K562 (cell line): ENCODE measurements at regions not wholly inside any gene's neighbourhood (a gene's known extent, or its start where the extent isn't known, plus 50 kb on each side); places are given as distances from the start of the nearest gene placed in this dataset.

ENCODE experiments used
- ATAC-seq: fragments of 200-7000 bp; cut with Tn5 transposase; 3 replicates; pipeline ENCODE4 v1.9.1; 2020; ENCODE audit warnings: moderate library complexity
- BruUV-seq: library from RNA; stranded (reverse); fragments of 400-500 nt; replicated peaks from 2 replicates; lab custom pipeline; 2021; lab: Mats Ljungman, UMichigan
- CTCF ChIA-PET: fragments of 300-600 bp; formaldehyde crosslinking; extraction: SDS; loops from one replicate; lab custom pipeline; 2021; ENCODE audit warnings: low intra/inter-chr PET ratio; lab: Yijun Ruan, JAX
- POLR2A ChIA-PET: fragments of 300-600, 350-650 bp; sonication (Branson Sonifier 250); formaldehyde crosslinking; extraction: SDS; loops from one replicate; lab custom pipeline; 2021; ENCODE audit warnings: antibody characterized with exemption, inconsistent platforms; lab: Yijun Ruan, JAX
- DNase-seq, 4 experiments: peaks; one replicate each; pipeline versions ENCODE4 v3.0.0 to v3.0.0-alpha.2; 2011 to 2018; ENCODE audit warnings: low spot score in 3 of 4, mixed read lengths in 3 of 4; ENCODE audit errors: extremely low read depth in 1 of 4
- FAIRE-seq: peaks from 2 replicates; lab custom pipeline; 2011; peaks lifted over from hg19 to GRCh38; lab: Jason Lieb, UNC
- H2AFZ ChIP-seq: 2 replicates; pipeline ENCODE4 v1.6.0; 2011; ENCODE audit warnings: low read depth, low read length, control low read depth, inconsistent platforms
- H3K27ac ChIP-seq: fragments of 200-600 bp; 3 replicates; pipeline ENCODE4 v1.8.0; 2011; ENCODE audit warnings: low read depth, mild to moderate bottlenecking, control low read depth, inconsistent platforms, low read length, moderate library complexity, mixed read lengths; ENCODE audit errors: extremely low read depth
- H3K27me3 ChIP-seq, 2 experiments: fragments of 300-600 bp in 1 of 2; 2 replicates in 1 of 2; 3 replicates in 1 of 2; pipeline versions ENCODE4 v1.6.0 to v1.8.0; 2011; ENCODE audit warnings: inconsistent platforms in 2 of 2, low read length in 2 of 2, mild to moderate bottlenecking in 1 of 2, mixed read lengths in 1 of 2, moderate library complexity in 1 of 2; ENCODE audit not compliant: control insufficient read depth in 2 of 2, insufficient read depth in 2 of 2
- H3K36me3 ChIP-seq: fragments of 300-600 bp; 3 replicates; pipeline ENCODE4 v1.8.0; 2011; ENCODE audit warnings: mild to moderate bottlenecking, low read length, inconsistent platforms; ENCODE audit not compliant: control insufficient read depth, insufficient read depth
- H3K4me1 ChIP-seq, 2 experiments: fragments of 200-600 bp in 1 of 2; replicated peaks in 1 of 2; 2 replicates in 1 of 2; 3 replicates in 1 of 2; pipeline versions ENCODE4 v1.5.1 to v1.8.0; 2011; ENCODE audit warnings: inconsistent platforms in 2 of 2, low read length in 2 of 2, mild to moderate bottlenecking in 1 of 2, mixed read lengths in 1 of 2, moderate library complexity in 1 of 2; ENCODE audit not compliant: control insufficient read depth in 2 of 2, insufficient read depth in 2 of 2
- H3K4me2 ChIP-seq: 2 replicates; pipeline ENCODE4 v1.6.1; 2011; ENCODE audit warnings: low read length, control low read depth, inconsistent platforms, mixed read lengths; ENCODE audit not compliant: insufficient read depth
- H3K4me3 ChIP-seq: fragments of 200-600 bp; sonication (generic), shearing (Covaris generic); 2 replicates; pipeline ENCODE4 v1.5.1; 2016; ENCODE audit warnings: control low read depth, inconsistent platforms
- H3K79me2 ChIP-seq: fragments of 200-600 bp; 3 replicates; pipeline ENCODE4 v1.8.0; 2011; ENCODE audit warnings: low read length, inconsistent platforms; ENCODE audit not compliant: control insufficient read depth, insufficient read depth
- H3K9ac ChIP-seq, 2 experiments: 2 replicates each; pipeline versions ENCODE4 v1.6.0 to v1.6.1; 2011; ENCODE audit warnings: low read depth in 2 of 2, low read length in 2 of 2, control low read depth in 1 of 2, inconsistent platforms in 1 of 2, mild to moderate bottlenecking in 1 of 2, mixed read lengths in 1 of 2; ENCODE audit not compliant: insufficient read depth in 1 of 2
- H3K9me1 ChIP-seq: one replicate; pipeline ENCODE4 v1.6.0; 2011; ENCODE audit warnings: inconsistent platforms, mild to moderate bottlenecking, low read length, moderate library complexity; ENCODE audit not compliant: control insufficient read depth, insufficient read depth
- H3K9me3 ChIP-seq: replicated peaks from 2 replicates; pipeline ENCODE4 v1.5.1; 2011; ENCODE audit warnings: low read depth, low read length, inconsistent platforms; ENCODE audit not compliant: control insufficient read depth, insufficient read depth
- H4K20me1 ChIP-seq: replicated peaks from 2 replicates; pipeline ENCODE4 v1.6.1; 2011; ENCODE audit warnings: low read length, inconsistent platforms, mixed read lengths; ENCODE audit not compliant: control insufficient read depth, insufficient read depth
- COPS2 ChIP-seq: fragments of 450-650 bp; conservative IDR thresholded peaks from 2 replicates; pipeline ENCODE4 v1.6.1; 2016; ENCODE audit warnings: mild to moderate bottlenecking, moderate library complexity
- ERF ChIP-seq: fragments of 450-650 bp; formaldehyde crosslinking; IDR thresholded peaks from 2 replicates; pipeline ENCODE4 v1.4.0; 2020; ENCODE audit warnings: mild to moderate bottlenecking, mixed read lengths
- ETS1 ChIP-seq: conservative IDR thresholded peaks from 2 replicates; pipeline ENCODE4 v1.6.1; 2011; ENCODE audit warnings: low read depth, mild to moderate bottlenecking, low read length; ENCODE audit not compliant: control insufficient read depth
- JUND ChIP-seq, 2 experiments: IDR thresholded peaks; 2 replicates in 1 of 2; 3 replicates in 1 of 2; pipeline ENCODE4 v1.6.1; 2011; ENCODE audit warnings: borderline replicate concordance in 2 of 2, low read depth in 2 of 2, low read length in 2 of 2, improper control_type of control experiment in 1 of 2, missing biosample characterization in 1 of 2, missing genetic modification characterization in 1 of 2, missing genetic modification reagents in 1 of 2
- OTX1 ChIP-seq: fragments of 450-650 bp; formaldehyde crosslinking; IDR thresholded peaks from 2 replicates; pipeline ENCODE4 v1.4.0; 2022; ENCODE audit warnings: mild to moderate bottlenecking
- PBX2 ChIP-seq, 2 experiments: IDR thresholded peaks in 1 of 2; conservative IDR thresholded peaks in 1 of 2; 2 replicates each; pipeline ENCODE4 v1.6.1; 2016; ENCODE audit warnings: low read depth in 2 of 2, mild to moderate bottlenecking in 1 of 2, missing compliant biosample characterization in 1 of 2, missing genetic modification characterization in 1 of 2, moderate library complexity in 1 of 2
- UBTF ChIP-seq, 2 experiments: IDR thresholded peaks; 2 replicates each; pipeline ENCODE4 v1.6.1; 2012; ENCODE audit warnings: improper control_type of control experiment in 2 of 2, low read depth in 2 of 2, low read length in 2 of 2, borderline replicate concordance in 1 of 2
- ZNF184 ChIP-seq: sonication (generic); formaldehyde crosslinking; IDR thresholded peaks from 2 replicates; pipeline ENCODE4 v1.5.0; 2020; ENCODE audit warnings: missing genetic modification reagents
- ZNF592 ChIP-seq: fragments of 450-650 bp; IDR thresholded peaks from 2 replicates; pipeline ENCODE4 v1.6.1; 2017; ENCODE audit warnings: antibody characterized with exemption, mild to moderate bottlenecking
- WGBS: fragments of 100-300 bp; shearing (Covaris generic); methylation state at CpG from one replicate; pipeline ENCODE4 v1.1.6; 2016; ENCODE audit warnings: low coverage, mixed read lengths; ENCODE audit not compliant: insufficient coverage; ENCODE audit errors: missing lambda C conversion rate; 5-methylcytosine and 5-hydroxymethylcytosine counted together
- in situ Hi-C: fragments of 300-500 bp; cut with MboI; formaldehyde crosslinking; loops from 4 replicates; pipeline ENCODE4 v1.15.0; 2018; ENCODE audit warnings: inconsistent platforms, mixed read lengths
- intact Hi-C: fragments of 100-400 bp; cut with micrococcal nuclease; formaldehyde crosslinking; loops from 2 replicates; pipeline ENCODE4 v1.14.2; 2022

GRCh38 chr21:17460094-17460493, 52.7 kb upstream of the CXADR start (continued):
- TF ChIP-seq ZNF592 (no peak), COPS2 (no peak), PBX2 (CRISPR knock-in tag; IDR thresholded peaks at IDR 0.05; ENCODE audit: low read depth) (no peak), PBX2 (tag; conservative IDR thresholded peaks at IDR 0.05; ENCODE audit: low read depth) (no peak)

- no peaks in the 10 kb centered on the region; a peak in 1 of 5 replicates for H3K4me1 ChIP-seq
- no peaks in the 10 kb centered on the region for H3K9me3 ChIP-seq
- DNase-seq (no peak), ATAC-seq (no peak), FAIRE-seq (no peak)
- H3K27me3 ChIP-seq, result no peaks in the 10 kb centered on the region
- H3K27ac ChIP-seq, result no peak overlapping the region
- no TSS peak for BruUV-seq
- POLR2A ChIA-PET, result no interaction called here
- H3K36me3 ChIP-seq, result no peaks in the 10 kb centered on the region
- H3K9me1 ChIP-seq, result no peaks in the 10 kb centered on the region
- in situ Hi-C loops (no loop called here), intact Hi-C loops (no loop called here)
- H3K4me2 ChIP-seq, result no peak overlapping the region
- H2AFZ ChIP-seq, result no peak overlapping the region
- no peaks in the 10 kb centered on the region for H4K20me1 ChIP-seq
- no peak overlapping the region for H3K9ac ChIP-seq
- H3K4me3 ChIP-seq, result no peak overlapping the region
- CTCF ChIA-PET, result no interaction called here
- WGBS, result 0% methylated on average over 3 of the region's 3 CpGs
- H3K79me2 ChIP-seq, result no peaks in the 10 kb centered on the region
- no peak for TF ChIP-seq ETS1
- TF ChIP-seq UBTF (IDR thresholded peaks at IDR 0.05; ENCODE audit: borderline replicate concordance in 1 of 2, low read depth in 2 of 2, low read length in 2 of 2), result no peak
- no peak for TF ChIP-seq ERF (CRISPR knock-in tag)
- TF ChIP-seq OTX1 (CRISPR knock-in tag), result no peak
- no peak for TF ChIP-seq JUND (IDR thresholded peaks at IDR 0.05; ENCODE audit: borderline replicate concordance, low read depth, low read length)
- TF ChIP-seq JUND (tag; IDR thresholded peaks at IDR 0.05; ENCODE audit: borderline replicate concordance, low read depth, low read length), result no peak
- no peak for TF ChIP-seq ZNF184
Measured at GRCh38 chr21:17461014-17461413, 51.8 kb upstream of the CXADR start.
